ENCODE measurements at regions not wholly inside any gene's neighbourhood (a gene's known extent, or its start where the extent isn't known, plus 50 kb on each side); places are given as distances from the start of the nearest gene placed in this dataset.
A peak's percentile ranks its signal among the peaks of the same experiment; 100 is the strongest.

DNA sequence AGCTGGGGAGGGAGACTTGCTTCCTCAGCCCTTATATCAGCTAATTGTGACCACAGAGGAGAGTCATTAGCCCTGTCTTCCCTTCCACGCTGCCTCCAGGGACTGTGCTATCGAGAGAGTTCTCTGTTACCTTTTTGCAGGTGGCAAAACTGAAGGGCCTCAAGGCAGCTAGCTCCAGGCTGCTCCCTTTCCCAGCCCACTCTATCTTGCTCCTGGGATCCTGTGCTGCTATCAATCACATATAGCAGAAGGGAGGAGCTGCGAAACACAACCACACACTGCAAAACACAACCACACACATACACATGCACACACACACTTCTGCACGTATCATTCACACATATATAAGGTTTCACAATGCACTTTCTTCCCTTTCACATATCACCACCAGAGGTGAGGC lies 205.3 kb upstream of the MTNR1B start:
- H3K27ac ChIP-seq (ENCODE audit: insufficient read depth in 1 of 2, low read depth in 1 of 2, low read length in 2 of 2, poor library complexity in 1 of 2, severe bottlenecking in 2 of 2): no peak overlapping the region
- H3K4me1 ChIP-seq (ENCODE audit: control extremely low read depth in 1 of 4, control insufficient read depth in 4 of 4, insufficient read depth in 4 of 4, low read length in 3 of 4): peaks cover 18 to 67% (median 53%) of the 10 kb centered on the region in 4 experiments
- no peak for DNase-seq
- H3K36me3 ChIP-seq (ENCODE audit: control insufficient read depth in 4 of 4, insufficient read depth in 4 of 4, low read length in 3 of 4): no peaks in the 10 kb centered on the region
- H3K4me3 ChIP-seq (ENCODE audit: control insufficient read depth in 1 of 7, extremely low read depth in 1 of 7, insufficient read depth in 4 of 7, low read depth in 2 of 7, low read length in 6 of 7): no peak overlapping the region
- no peaks in the 10 kb centered on the region for H3K27me3 ChIP-seq (replicated peaks in 2 of 5; ENCODE audit: control insufficient read depth in 4 of 5, insufficient read depth in 5 of 5, low read length in 4 of 5)
- no peaks in the 10 kb centered on the region for H3K9me3 ChIP-seq (ENCODE audit: control extremely low read depth in 1 of 5, control insufficient read depth in 4 of 5, insufficient read depth in 2 of 5, low read depth in 1 of 5, low read length in 4 of 5)
- WGBS (ENCODE audit: insufficient coverage): 88% methylated on average over 1 of the region's 4 CpGs
- CTCF ChIA-PET: interaction anchor here (0.6 to 2.1 kb wide), 3 partner anchors 28 to 418 kb away, joined by 3 to 4 read pairs (median 3); no protein-coding TSS in a partner anchor
- POLR2A ChIA-PET: no interaction called here

DNA sequence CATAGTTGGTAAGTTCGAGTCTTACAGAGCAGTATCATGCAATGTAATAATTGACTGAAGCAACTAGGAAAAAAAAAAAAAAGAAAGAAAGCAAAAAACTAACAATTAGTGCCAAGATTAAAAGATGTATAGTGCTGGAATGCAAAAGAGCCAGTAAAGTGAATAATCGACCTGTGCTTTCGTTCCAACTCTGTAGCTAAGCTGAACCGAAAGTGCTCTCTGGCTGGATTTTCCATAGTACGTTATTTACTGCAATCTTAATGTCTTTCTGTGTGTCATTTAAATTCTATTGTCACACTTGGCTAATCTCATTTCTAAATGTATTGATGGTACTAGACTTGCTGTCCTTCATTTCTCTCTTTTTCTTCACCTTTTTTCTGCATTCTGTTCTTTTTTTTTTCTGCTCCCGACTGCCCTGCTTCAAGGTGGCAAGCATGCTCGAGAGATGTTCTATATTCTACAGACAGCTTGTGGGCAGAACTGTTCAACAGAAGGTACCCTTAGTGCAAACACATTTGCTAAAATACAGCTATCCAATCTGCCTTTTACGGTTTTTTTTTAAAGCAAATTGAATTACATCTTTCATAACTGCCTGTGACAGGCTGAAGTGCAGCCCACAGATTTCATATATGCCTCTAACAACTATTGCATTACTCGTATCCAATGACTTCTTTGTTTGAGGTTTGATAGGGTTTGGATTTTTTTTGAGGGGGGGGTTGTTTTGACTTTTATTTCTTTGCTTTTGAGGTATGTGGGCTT lies 204.2 kb upstream of the MTNR1B start:
- POLR2A ChIA-PET: no interaction called here
- DNase-seq: peak in 1 of 3 donors; percentile 66
- no peaks in the 10 kb centered on the region for H3K9me3 ChIP-seq (ENCODE audit: control extremely low read depth in 1 of 5, control insufficient read depth in 4 of 5, insufficient read depth in 2 of 5, low read depth in 1 of 5, low read length in 4 of 5)
- CTCF ChIA-PET: interaction anchor here (0.6 to 0.8 kb wide), 2 partner anchors 15 to 48 kb away, joined by 3 read pairs; no protein-coding TSS in a partner anchor
- no peaks in the 10 kb centered on the region for H3K27me3 ChIP-seq (replicated peaks in 2 of 5; ENCODE audit: control insufficient read depth in 4 of 5, insufficient read depth in 5 of 5, low read length in 4 of 5)
- H3K27ac ChIP-seq (ENCODE audit: insufficient read depth in 1 of 2, low read depth in 1 of 2, low read length in 2 of 2, poor library complexity in 1 of 2, severe bottlenecking in 2 of 2): no peak overlapping the region
- no peaks in the 10 kb centered on the region for H3K36me3 ChIP-seq (ENCODE audit: control insufficient read depth in 4 of 4, insufficient read depth in 4 of 4, low read length in 3 of 4)
- 68% methylated on average over 6 of the region's 9 CpGs for whole genome bisulfite sequencing (ENCODE audit: insufficient coverage)
- H3K4me1 ChIP-seq (ENCODE audit: control extremely low read depth in 1 of 4, control insufficient read depth in 4 of 4, insufficient read depth in 4 of 4, low read length in 3 of 4): peaks cover 18 to 75% (median 53%) of the 10 kb centered on the region in 4 experiments
- peak overlapping the region in 1 of 7 experiments; percentile 24 for H3K4me3 ChIP-seq (ENCODE audit: control insufficient read depth in 1 of 7, extremely low read depth in 1 of 7, insufficient read depth in 4 of 7, low read depth in 2 of 7, low read length in 6 of 7)

DNA sequence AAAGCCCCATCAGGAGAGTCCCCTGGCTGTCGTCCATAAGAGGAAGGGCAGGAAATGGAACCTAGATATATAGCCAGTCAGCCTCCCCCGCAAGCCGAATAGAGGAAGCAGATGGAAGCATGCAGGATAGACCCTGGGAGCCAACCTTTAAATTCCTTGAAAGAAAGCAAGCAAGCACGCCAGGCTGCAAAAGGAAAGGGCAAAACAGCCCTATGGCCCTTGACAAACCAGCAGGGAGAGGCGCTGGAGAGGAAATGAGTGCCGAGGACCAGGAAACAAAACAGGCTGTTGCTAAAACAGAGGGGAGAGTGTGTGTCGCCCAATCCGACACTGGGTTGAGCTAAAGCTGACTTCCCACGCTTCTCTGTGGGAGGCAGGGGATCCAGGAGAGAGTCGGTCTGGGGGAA lies 203.5 kb upstream of the MTNR1B start:
- H3K4me1 ChIP-seq (ENCODE audit: control extremely low read depth in 1 of 4, control insufficient read depth in 4 of 4, insufficient read depth in 4 of 4, low read length in 3 of 4): peaks cover 20 to 82% (median 56%) of the 10 kb centered on the region in 4 experiments
- H3K27me3 ChIP-seq (replicated peaks in 2 of 5; ENCODE audit: control insufficient read depth in 4 of 5, insufficient read depth in 5 of 5, low read length in 4 of 5): no peaks in the 10 kb centered on the region
- H3K27ac ChIP-seq (ENCODE audit: insufficient read depth in 1 of 2, low read depth in 1 of 2, low read length in 2 of 2, poor library complexity in 1 of 2, severe bottlenecking in 2 of 2): peak overlapping the region; percentile 62 to 69
- H3K36me3 ChIP-seq (ENCODE audit: control insufficient read depth in 4 of 4, insufficient read depth in 4 of 4, low read length in 3 of 4): no peaks in the 10 kb centered on the region
- peak overlapping the region in 6 of 7 experiments; percentile 4 to 70 (median 59) for H3K4me3 ChIP-seq (ENCODE audit: control insufficient read depth in 1 of 7, extremely low read depth in 1 of 7, insufficient read depth in 4 of 7, low read depth in 2 of 7, low read length in 6 of 7)
- ChIA-PET CTCF (interaction anchor here (0.8 kb wide), 2 partner anchors 14 to 18 kb away, joined by 3 read pairs; no protein-coding TSS in a partner anchor), POLR2A (no interaction called here)
- no peaks in the 10 kb centered on the region for H3K9me3 ChIP-seq (ENCODE audit: control extremely low read depth in 1 of 5, control insufficient read depth in 4 of 5, insufficient read depth in 2 of 5, low read depth in 1 of 5, low read length in 4 of 5)
- peak; percentile 61 to 90 (median 87) for DNase-seq
- WGBS (ENCODE audit: insufficient coverage): 2% methylated on average over 10 of the region's 10 CpGs

DNA sequence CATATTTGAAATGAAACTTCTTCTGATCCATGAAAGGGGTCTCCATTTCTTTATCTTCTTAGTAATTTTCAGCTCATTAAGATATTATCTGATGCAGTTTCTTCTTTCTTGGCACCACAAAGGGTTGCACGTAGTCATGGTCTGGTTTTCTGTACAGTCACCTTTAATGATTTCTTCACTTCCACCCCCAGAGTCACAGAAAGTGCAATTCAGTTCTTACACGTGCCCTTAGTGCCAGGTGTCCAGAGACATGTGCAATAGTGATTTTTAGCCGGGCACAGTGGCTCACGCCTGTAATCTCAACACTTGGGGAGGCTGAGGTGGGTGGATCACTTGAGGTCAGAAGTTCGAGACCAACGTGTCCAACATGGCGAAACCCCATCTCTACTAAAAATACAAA lies 202.8 kb upstream of the MTNR1B start:
- Histone ChIP-seq H3K4me1 (ENCODE audit: control extremely low read depth in 1 of 4, control insufficient read depth in 4 of 4, insufficient read depth in 4 of 4, low read length in 3 of 4) (peaks cover 16 to 82% (median 53%) of the 10 kb centered on the region in 4 experiments), H3K27ac (ENCODE audit: insufficient read depth in 1 of 2, low read depth in 1 of 2, low read length in 2 of 2, poor library complexity in 1 of 2, severe bottlenecking in 2 of 2) (peak overlapping the region in 1 of 2 experiments; percentile 69), H3K36me3 (ENCODE audit: control insufficient read depth in 4 of 4, insufficient read depth in 4 of 4, low read length in 3 of 4) (no peaks in the 10 kb centered on the region), H3K27me3 (replicated peaks in 2 of 5; ENCODE audit: control insufficient read depth in 4 of 5, insufficient read depth in 5 of 5, low read length in 4 of 5) (no peaks in the 10 kb centered on the region), H3K4me3 (ENCODE audit: control insufficient read depth in 1 of 7, extremely low read depth in 1 of 7, insufficient read depth in 4 of 7, low read depth in 2 of 7, low read length in 6 of 7) (peak overlapping the region in 4 of 7 experiments; percentile 17 to 70 (median 62)), H3K9me3 (ENCODE audit: control extremely low read depth in 1 of 5, control insufficient read depth in 4 of 5, insufficient read depth in 2 of 5, low read depth in 1 of 5, low read length in 4 of 5) (no peaks in the 10 kb centered on the region)
- WGBS (ENCODE audit: insufficient coverage): 44% methylated on average over 4 of the region's 7 CpGs
- CTCF ChIA-PET: interaction anchor here (0.8 kb wide), 1 partner anchor 17 kb away, joined by 3 read pairs; no protein-coding TSS in a partner anchor
- DNase-seq: peak; percentile 16 to 83 (median 76)
- POLR2A ChIA-PET: no interaction called here

DNA sequence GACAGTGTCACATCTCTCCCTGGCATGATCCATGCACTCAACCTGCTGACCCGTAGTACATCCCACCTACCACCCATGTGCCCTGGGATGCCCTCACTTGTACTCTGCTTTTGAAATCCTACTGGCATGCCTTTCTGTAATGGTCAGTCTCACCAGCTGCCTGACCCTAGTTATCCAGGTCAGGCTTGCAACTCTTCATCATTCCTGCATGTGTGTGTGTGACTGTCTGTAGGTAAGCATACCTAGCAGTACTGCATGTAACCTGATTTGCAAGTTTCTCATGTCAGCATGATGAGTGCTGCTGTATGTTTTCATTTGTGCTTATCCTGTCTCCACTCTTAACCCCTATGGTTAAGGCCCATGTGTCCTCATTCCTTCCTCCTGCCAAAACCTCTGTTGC lies 202.0 kb upstream of the MTNR1B start:
- no peaks in the 10 kb centered on the region for H3K9me3 ChIP-seq (ENCODE audit: control extremely low read depth in 1 of 5, control insufficient read depth in 4 of 5, insufficient read depth in 2 of 5, low read depth in 1 of 5, low read length in 4 of 5)
- no peak for DNase-seq
- POLR2A ChIA-PET: no interaction called here
- H3K4me3 ChIP-seq (ENCODE audit: control insufficient read depth in 1 of 7, extremely low read depth in 1 of 7, insufficient read depth in 4 of 7, low read depth in 2 of 7, low read length in 6 of 7): no peak overlapping the region
- CTCF ChIA-PET: no interaction called here
- no peaks in the 10 kb centered on the region for H3K36me3 ChIP-seq (ENCODE audit: control insufficient read depth in 4 of 4, insufficient read depth in 4 of 4, low read length in 3 of 4)
- 100% methylated on average over 1 of the region's 1 CpG for WGBS (ENCODE audit: insufficient coverage)
- H3K27me3 ChIP-seq (replicated peaks in 2 of 5; ENCODE audit: control insufficient read depth in 4 of 5, insufficient read depth in 5 of 5, low read length in 4 of 5): no peaks in the 10 kb centered on the region
- peaks cover 14 to 75% (median 47%) of the 10 kb centered on the region in 4 experiments for H3K4me1 ChIP-seq (ENCODE audit: control extremely low read depth in 1 of 4, control insufficient read depth in 4 of 4, insufficient read depth in 4 of 4, low read length in 3 of 4)
- no peak overlapping the region for H3K27ac ChIP-seq (ENCODE audit: insufficient read depth in 1 of 2, low read depth in 1 of 2, low read length in 2 of 2, poor library complexity in 1 of 2, severe bottlenecking in 2 of 2)

DNA sequence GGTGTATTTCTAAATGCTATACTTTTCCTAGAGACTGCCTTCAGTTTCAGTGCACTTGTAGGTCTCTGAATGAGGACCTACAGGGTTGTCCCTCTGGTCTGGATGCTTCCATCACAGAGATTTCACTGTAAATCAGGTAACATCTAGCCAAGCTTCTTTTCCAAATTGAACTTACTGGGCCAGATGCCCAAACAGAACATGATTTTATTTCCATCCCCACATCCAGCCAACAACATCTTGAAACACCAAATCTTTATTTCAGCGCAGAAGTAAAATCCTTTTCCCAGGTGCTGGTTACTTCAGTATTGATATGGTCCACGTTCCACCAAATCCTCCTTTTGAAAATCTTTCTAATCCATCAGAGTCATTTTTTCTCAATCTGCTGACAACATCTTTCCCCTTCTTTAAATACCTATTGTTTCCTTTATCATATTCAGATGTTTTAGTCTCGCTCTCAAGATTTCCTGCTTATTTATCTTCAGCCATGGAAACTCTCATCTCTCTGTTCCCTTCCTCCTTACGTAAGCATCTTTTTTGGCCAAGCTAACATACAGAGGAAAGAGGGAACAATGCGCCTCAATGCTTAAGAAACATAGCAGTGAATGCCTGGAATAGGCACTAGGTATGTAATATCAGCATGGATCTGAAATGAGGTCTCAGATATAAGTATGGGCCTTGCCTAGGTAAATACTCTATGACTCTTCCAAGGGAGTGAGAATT lies 201.2 kb upstream of the MTNR1B start:
- no peaks in the 10 kb centered on the region for H3K36me3 ChIP-seq (ENCODE audit: control insufficient read depth in 4 of 4, insufficient read depth in 4 of 4, low read length in 3 of 4)
- 100% methylated on average over 5 of the region's 5 CpGs for WGBS (ENCODE audit: insufficient coverage)
- H3K9me3 ChIP-seq (ENCODE audit: control extremely low read depth in 1 of 5, control insufficient read depth in 4 of 5, insufficient read depth in 2 of 5, low read depth in 1 of 5, low read length in 4 of 5): no peaks in the 10 kb centered on the region
- no peak overlapping the region for H3K27ac ChIP-seq (ENCODE audit: insufficient read depth in 1 of 2, low read depth in 1 of 2, low read length in 2 of 2, poor library complexity in 1 of 2, severe bottlenecking in 2 of 2)
- H3K27me3 ChIP-seq (replicated peaks in 2 of 5; ENCODE audit: control insufficient read depth in 4 of 5, insufficient read depth in 5 of 5, low read length in 4 of 5): no peaks in the 10 kb centered on the region
- no peak overlapping the region for H3K4me3 ChIP-seq (ENCODE audit: control insufficient read depth in 1 of 7, extremely low read depth in 1 of 7, insufficient read depth in 4 of 7, low read depth in 2 of 7, low read length in 6 of 7)
- DNase-seq: no peak
- peaks cover 14 to 68% (median 40%) of the 10 kb centered on the region in 4 experiments for H3K4me1 ChIP-seq (ENCODE audit: control extremely low read depth in 1 of 4, control insufficient read depth in 4 of 4, insufficient read depth in 4 of 4, low read length in 3 of 4)
- ChIA-PET POLR2A (interaction anchor here (0.6 kb wide), 1 partner anchor 951 kb away, joined by 3 read pairs; no protein-coding TSS in a partner anchor), CTCF (no interaction called here)

DNA sequence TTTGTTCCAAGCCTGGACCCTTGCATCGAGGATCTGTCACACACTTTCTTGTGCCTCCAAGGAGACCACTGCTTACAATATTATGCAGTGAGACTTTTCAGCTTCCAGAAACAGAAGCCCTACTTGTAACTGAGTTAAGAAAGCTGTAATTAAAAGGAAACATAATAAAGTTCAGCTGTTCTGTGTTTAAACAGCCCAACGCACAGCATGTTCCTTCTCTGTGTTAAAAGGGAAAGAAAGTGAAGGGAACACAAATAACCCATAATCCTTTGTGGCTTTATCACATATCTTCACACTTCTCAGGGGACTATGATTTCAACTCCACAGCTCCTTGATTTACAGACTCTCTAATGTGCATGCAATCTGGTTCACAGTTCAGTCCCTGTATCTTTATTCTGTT lies 200.3 kb upstream of the MTNR1B start:
- CTCF ChIA-PET: interaction anchor here (1.0 kb wide), 1 partner anchor 31 kb away, joined by 3 read pairs; no protein-coding TSS in a partner anchor
- Histone ChIP-seq H3K27ac (ENCODE audit: insufficient read depth in 1 of 2, low read depth in 1 of 2, low read length in 2 of 2, poor library complexity in 1 of 2, severe bottlenecking in 2 of 2) (no peak overlapping the region), H3K9me3 (ENCODE audit: control extremely low read depth in 1 of 5, control insufficient read depth in 4 of 5, insufficient read depth in 2 of 5, low read depth in 1 of 5, low read length in 4 of 5) (no peaks in the 10 kb centered on the region), H3K4me3 (ENCODE audit: control insufficient read depth in 1 of 7, extremely low read depth in 1 of 7, insufficient read depth in 4 of 7, low read depth in 2 of 7, low read length in 6 of 7) (no peak overlapping the region), H3K36me3 (ENCODE audit: control insufficient read depth in 4 of 4, insufficient read depth in 4 of 4, low read length in 3 of 4) (no peaks in the 10 kb centered on the region), H3K27me3 (replicated peaks in 2 of 5; ENCODE audit: control insufficient read depth in 4 of 5, insufficient read depth in 5 of 5, low read length in 4 of 5) (no peaks in the 10 kb centered on the region), H3K4me1 (ENCODE audit: control extremely low read depth in 1 of 4, control insufficient read depth in 4 of 4, insufficient read depth in 4 of 4, low read length in 3 of 4) (peaks cover 11 to 60% (median 32%) of the 10 kb centered on the region in 4 experiments)
- POLR2A ChIA-PET: no interaction called here
- 100% methylated on average over 1 of the region's 2 CpGs for WGBS (ENCODE audit: insufficient coverage)
- DNase-seq: no peak
